ENCODE measurements at regions not wholly inside any gene's neighbourhood (a gene's known extent, or its start where the extent isn't known, plus 50 kb on each side); places are given as distances from the start of the nearest gene placed in this dataset.

GRCh38 chr13:64866331-64866730 is 2363.8 kb downstream of the PCDH9 start:
- Histone ChIP-seq H3K4me1 (ENCODE audit: control insufficient read depth, insufficient read depth, low read length) (no peaks in the 10 kb centered on the region), H3K4me3 (ENCODE audit: low read length) (no peak overlapping the region), H3K4me2 (ENCODE audit: low read length) (no peak overlapping the region), H3K36me3 (ENCODE audit: insufficient read depth, low read length) (no peaks in the 10 kb centered on the region), H3K27me3 (ENCODE audit: control insufficient read depth, insufficient read depth, low read length) (no peaks in the 10 kb centered on the region), H3K9ac (ENCODE audit: low read depth, low read length) (no peak overlapping the region), H3K9me3 (replicated peaks; ENCODE audit: low read length) (no peaks in the 10 kb centered on the region)

DNA sequence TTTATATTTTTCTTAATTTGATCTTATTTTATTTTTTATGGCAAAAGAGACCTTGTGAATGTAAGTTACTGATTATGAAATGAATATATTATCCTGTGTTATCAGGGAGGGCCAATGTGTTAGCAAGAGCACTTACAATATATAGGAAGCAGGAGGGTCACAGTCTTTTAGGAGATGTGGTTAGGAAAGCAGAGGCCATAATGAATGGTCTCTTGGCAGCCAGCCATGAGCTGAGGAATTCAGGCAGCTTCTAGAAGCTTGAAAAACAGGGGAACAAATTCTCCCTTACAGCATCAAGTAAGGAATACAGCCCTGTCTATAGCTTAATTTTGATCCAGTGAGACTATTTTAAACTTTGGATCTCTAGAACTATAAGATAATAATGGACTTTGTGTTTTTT is 2374.6 kb downstream of the PCDH9 start:
- no peak overlapping the region for H3K4me2 ChIP-seq (ENCODE audit: low read length)
- H3K4me1 ChIP-seq (ENCODE audit: control insufficient read depth, insufficient read depth, low read length) = no peaks in the 10 kb centered on the region
- no peaks in the 10 kb centered on the region for H3K36me3 ChIP-seq (ENCODE audit: insufficient read depth, low read length)
- no peak overlapping the region for H3K9ac ChIP-seq (ENCODE audit: low read depth, low read length)
- H3K27me3 ChIP-seq (ENCODE audit: control insufficient read depth, insufficient read depth, low read length) = no peaks in the 10 kb centered on the region
- no peak overlapping the region for H3K4me3 ChIP-seq (ENCODE audit: low read length)
- no peaks in the 10 kb centered on the region for H3K9me3 ChIP-seq (replicated peaks; ENCODE audit: low read length)

GRCh38 chr13:64850017-64850416 is 2380.1 kb downstream of the PCDH9 start:
- Histone ChIP-seq H3K36me3 (ENCODE audit: insufficient read depth, low read length) (no peaks in the 10 kb centered on the region), H3K27me3 (ENCODE audit: control insufficient read depth, insufficient read depth, low read length) (no peaks in the 10 kb centered on the region), H3K4me3 (ENCODE audit: low read length) (no peak overlapping the region), H3K4me1 (ENCODE audit: control insufficient read depth, insufficient read depth, low read length) (no peaks in the 10 kb centered on the region), H3K4me2 (ENCODE audit: low read length) (no peak overlapping the region), H3K9me3 (replicated peaks; ENCODE audit: low read length) (no peaks in the 10 kb centered on the region), H3K9ac (ENCODE audit: low read depth, low read length) (no peak overlapping the region)

DNA sequence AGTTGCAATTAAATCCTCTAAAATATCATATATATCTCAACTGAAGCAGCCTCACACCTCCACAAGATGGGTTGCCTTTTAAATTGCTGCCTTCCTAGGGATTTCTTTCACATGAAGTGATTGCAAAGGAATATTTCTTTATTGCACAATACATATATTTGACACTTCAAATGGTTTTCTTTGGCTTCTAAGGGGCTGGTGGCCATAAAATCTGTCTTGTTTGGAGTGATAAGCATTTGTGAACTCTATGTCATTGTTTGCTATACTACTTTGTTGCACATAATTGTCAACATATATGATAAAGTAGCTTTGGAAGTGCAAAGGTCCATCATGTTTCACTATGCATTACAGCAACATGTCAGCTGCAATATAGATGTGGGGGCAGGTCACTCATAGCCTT is 2380.9 kb downstream of the PCDH9 start:
- H3K27me3 ChIP-seq (ENCODE audit: control insufficient read depth, insufficient read depth, low read length) = no peaks in the 10 kb centered on the region
- H3K4me3 ChIP-seq (ENCODE audit: low read length) = no peak overlapping the region
- no peaks in the 10 kb centered on the region for H3K36me3 ChIP-seq (ENCODE audit: insufficient read depth, low read length)
- no peaks in the 10 kb centered on the region for H3K9me3 ChIP-seq (replicated peaks; ENCODE audit: low read length)
- no peak overlapping the region for H3K4me2 ChIP-seq (ENCODE audit: low read length)
- no peaks in the 10 kb centered on the region for H3K4me1 ChIP-seq (ENCODE audit: control insufficient read depth, insufficient read depth, low read length)
- H3K9ac ChIP-seq (ENCODE audit: low read depth, low read length) = no peak overlapping the region

- Histone ChIP-seq H3K9ac (ENCODE audit: low read depth, low read length) (no peak overlapping the region), H3K4me1 (ENCODE audit: control insufficient read depth, insufficient read depth, low read length) (no peaks in the 10 kb centered on the region), H3K36me3 (ENCODE audit: insufficient read depth, low read length) (no peaks in the 10 kb centered on the region), H3K27me3 (ENCODE audit: control insufficient read depth, insufficient read depth, low read length) (no peaks in the 10 kb centered on the region), H3K9me3 (replicated peaks; ENCODE audit: low read length) (no peaks in the 10 kb centered on the region), H3K4me2 (ENCODE audit: low read length) (no peak overlapping the region), H3K4me3 (ENCODE audit: low read length) (no peak overlapping the region)
These were observed 2382.4 kb downstream of the PCDH9 start for GRCh38 chr13:64847767-64848166.

- no peak overlapping the region for H3K4me2 ChIP-seq (ENCODE audit: low read length)
- H3K4me1 ChIP-seq (ENCODE audit: control insufficient read depth, insufficient read depth, low read length) = no peaks in the 10 kb centered on the region
- no peak overlapping the region for H3K4me3 ChIP-seq (ENCODE audit: low read length)
These were observed 2385.0 kb downstream of the PCDH9 start for GRCh38 chr13:64845110-64845509.

DNA sequence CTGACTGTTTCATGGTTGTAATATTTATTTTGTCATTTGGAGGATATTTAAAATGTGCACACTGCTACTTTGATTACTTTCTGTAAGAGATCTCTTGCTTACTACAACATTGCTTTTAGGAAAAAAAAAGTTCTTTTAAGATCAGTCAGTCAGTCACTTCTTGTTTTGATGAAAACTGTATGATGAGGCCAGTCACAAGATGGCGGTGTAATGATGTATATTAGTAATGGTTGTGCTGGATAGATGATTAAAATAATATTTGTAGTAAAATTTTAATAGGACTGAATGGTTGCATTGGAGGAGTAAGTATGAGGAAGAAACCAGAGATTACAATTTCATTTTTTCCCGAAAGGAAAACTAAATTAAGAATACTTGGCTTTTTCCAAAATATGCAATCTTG is 2411.1 kb downstream of the PCDH9 start:
- Histone ChIP-seq H3K4me2 (ENCODE audit: low read length) (no peak overlapping the region), H3K27me3 (ENCODE audit: control insufficient read depth, insufficient read depth, low read length) (no peaks in the 10 kb centered on the region), H3K9me3 (replicated peaks; ENCODE audit: low read length) (no peaks in the 10 kb centered on the region), H3K4me1 (ENCODE audit: control insufficient read depth, insufficient read depth, low read length) (peaks cover 2% of the 10 kb centered on the region), H3K9ac (ENCODE audit: low read depth, low read length) (no peak overlapping the region), H3K4me3 (ENCODE audit: low read length) (no peak overlapping the region), H3K36me3 (ENCODE audit: insufficient read depth, low read length) (no peaks in the 10 kb centered on the region)

More at GRCh38 chr13:64845110-64845509, 2385.0 kb downstream of the PCDH9 start:
- Histone ChIP-seq H3K36me3 (ENCODE audit: insufficient read depth, low read length) (no peaks in the 10 kb centered on the region), H3K9ac (ENCODE audit: low read depth, low read length) (no peak overlapping the region), H3K27me3 (ENCODE audit: control insufficient read depth, insufficient read depth, low read length) (no peaks in the 10 kb centered on the region), H3K9me3 (replicated peaks; ENCODE audit: low read length) (no peaks in the 10 kb centered on the region)

- no peak overlapping the region for H3K4me3 ChIP-seq (ENCODE audit: low read length)
- H3K36me3 ChIP-seq (ENCODE audit: insufficient read depth, low read length) = no peaks in the 10 kb centered on the region
- H3K9me3 ChIP-seq (replicated peaks; ENCODE audit: low read length) = no peaks in the 10 kb centered on the region
- no peak overlapping the region for H3K9ac ChIP-seq (ENCODE audit: low read depth, low read length)
- no peaks in the 10 kb centered on the region for H3K27me3 ChIP-seq (ENCODE audit: control insufficient read depth, insufficient read depth, low read length)
- H3K4me1 ChIP-seq (ENCODE audit: control insufficient read depth, insufficient read depth, low read length) = peaks cover 2% of the 10 kb centered on the region
- no peak overlapping the region for H3K4me2 ChIP-seq (ENCODE audit: low read length)
These were observed 2412.4 kb downstream of the PCDH9 start for GRCh38 chr13:64817691-64818090.

- peaks cover 4% of the 10 kb centered on the region for H3K4me1 ChIP-seq (ENCODE audit: control insufficient read depth, insufficient read depth, low read length)
- H3K9ac ChIP-seq (ENCODE audit: low read depth, low read length) = no peak overlapping the region
- no peak overlapping the region for H3K4me2 ChIP-seq (ENCODE audit: low read length)
- no peak overlapping the region for H3K4me3 ChIP-seq (ENCODE audit: low read length)
- no peaks in the 10 kb centered on the region for H3K9me3 ChIP-seq (replicated peaks; ENCODE audit: low read length)
- no peaks in the 10 kb centered on the region for H3K36me3 ChIP-seq (ENCODE audit: insufficient read depth, low read length)
- no peaks in the 10 kb centered on the region for H3K27me3 ChIP-seq (ENCODE audit: control insufficient read depth, insufficient read depth, low read length)
These were observed 2419.4 kb downstream of the PCDH9 start for GRCh38 chr13:64810750-64811149.

- no peaks in the 10 kb centered on the region for H3K36me3 ChIP-seq (ENCODE audit: insufficient read depth, low read length)
- H3K27me3 ChIP-seq (ENCODE audit: control insufficient read depth, insufficient read depth, low read length) = no peaks in the 10 kb centered on the region
- no peaks in the 10 kb centered on the region for H3K9me3 ChIP-seq (replicated peaks; ENCODE audit: low read length)
- H3K4me3 ChIP-seq (ENCODE audit: low read length) = no peak overlapping the region
- H3K4me2 ChIP-seq (ENCODE audit: low read length) = no peak overlapping the region
- H3K9ac ChIP-seq (ENCODE audit: low read depth, low read length) = no peak overlapping the region
- H3K4me1 ChIP-seq (ENCODE audit: control insufficient read depth, insufficient read depth, low read length) = peaks cover 4% of the 10 kb centered on the region
These were observed 2421.4 kb downstream of the PCDH9 start for GRCh38 chr13:64808704-64809103.

- Histone ChIP-seq H3K4me3 (ENCODE audit: low read length) (no peak overlapping the region), H3K4me1 (ENCODE audit: control insufficient read depth, insufficient read depth, low read length) (no peaks in the 10 kb centered on the region), H3K27me3 (ENCODE audit: control insufficient read depth, insufficient read depth, low read length) (no peaks in the 10 kb centered on the region), H3K9me3 (replicated peaks; ENCODE audit: low read length) (no peaks in the 10 kb centered on the region), H3K36me3 (ENCODE audit: insufficient read depth, low read length) (no peaks in the 10 kb centered on the region), H3K9ac (ENCODE audit: low read depth, low read length) (no peak overlapping the region), H3K4me2 (ENCODE audit: low read length) (no peak overlapping the region)
These were observed 2428.4 kb downstream of the PCDH9 start for GRCh38 chr13:64801768-64802167.

GRCh38 chr13:64798422-64798821 is 2431.7 kb downstream of the PCDH9 start:
- Histone ChIP-seq H3K4me1 (ENCODE audit: control insufficient read depth, insufficient read depth, low read length) (no peaks in the 10 kb centered on the region), H3K9me3 (replicated peaks; ENCODE audit: low read length) (no peaks in the 10 kb centered on the region), H3K36me3 (ENCODE audit: insufficient read depth, low read length) (no peaks in the 10 kb centered on the region), H3K9ac (ENCODE audit: low read depth, low read length) (no peak overlapping the region), H3K4me3 (ENCODE audit: low read length) (no peak overlapping the region), H3K4me2 (ENCODE audit: low read length) (no peak overlapping the region), H3K27me3 (ENCODE audit: control insufficient read depth, insufficient read depth, low read length) (no peaks in the 10 kb centered on the region)

All from skeletal muscle satellite cell (primary cell).